ENCODE measurements at regions not wholly inside any gene's neighbourhood (a gene's known extent, or its start where the extent isn't known, plus 50 kb on each side); places are given as distances from the start of the nearest gene placed in this dataset.
"Not testable (repeated sequence)": the region's sequence is repeated elsewhere in the genome, so short reads cannot be mapped to it uniquely, and the experiment has no call there.

GRCh38 chr1:102529446-102529845, 532.7 kb upstream of the OLFM3 start:
- H3K36me3 ChIP-seq, result no peaks in the 10 kb centered on the region
- WGBS, 2 donors, result 55 to 64% methylated on average over 1 of the region's 1 CpG
- no peak for TF ChIP-seq POLR2A (IDR thresholded peaks at IDR 0.05)
- TF ChIP-seq CTCF (IDR thresholded peaks at IDR 0.05), result no peak
- intact Hi-C loops (cut with DNase I), result no loop called here
- no peaks in the 10 kb centered on the region for H3K4me1 ChIP-seq
- no peak overlapping the region for H3K27ac ChIP-seq
- no peaks in the 10 kb centered on the region for H3K27me3 ChIP-seq
- no peak overlapping the region for H3K4me3 ChIP-seq
- H3K9me3 ChIP-seq, result no peaks in the 10 kb centered on the region
- DNase-seq, result no peak

GRCh38 chr1:102500758-102501157, 504.0 kb upstream of the OLFM3 start:
- Histone ChIP-seq H3K27me3 (no peaks in the 10 kb centered on the region), H3K36me3 (no peaks in the 10 kb centered on the region), H3K4me1 (no peaks in the 10 kb centered on the region), H3K27ac (no peak overlapping the region), H3K4me3 (no peak overlapping the region), H3K9me3 (peaks cover 0 to 11% (median 0%) of the 10 kb centered on the region in 3 donors)
- no peak for DNase-seq
- intact Hi-C loops (cut with DNase I), result no loop called here
- WGBS, 2 donors, result 46 to 59% methylated on average over 3 of the region's 3 CpGs
- TF ChIP-seq CTCF (IDR thresholded peaks at IDR 0.05) (no peak), POLR2A (IDR thresholded peaks at IDR 0.05) (no peak)

- peaks cover 0 to 11% (median 0%) of the 10 kb centered on the region in 3 donors for H3K9me3 ChIP-seq
- no peak overlapping the region for H3K4me3 ChIP-seq
- 37 to 44% methylated on average over 2 of the region's 2 CpGs for WGBS, 2 donors
- no peaks in the 10 kb centered on the region for H3K27me3 ChIP-seq
- H3K4me1 ChIP-seq, result no peaks in the 10 kb centered on the region
- H3K27ac ChIP-seq, result no peak overlapping the region
- no peaks in the 10 kb centered on the region for H3K36me3 ChIP-seq
- no peak for DNase-seq
- intact Hi-C loops (cut with DNase I), result no loop called here
- no peak for TF ChIP-seq CTCF (IDR thresholded peaks at IDR 0.05)
- TF ChIP-seq POLR2A (IDR thresholded peaks at IDR 0.05), result no peak
Observed at GRCh38 chr1:102498929-102499328, 502.2 kb upstream of the OLFM3 start.

GRCh38 chr1:102497810-102498209, 501.1 kb upstream of the OLFM3 start:
- H3K4me1 ChIP-seq; H3K27ac ChIP-seq; intact Hi-C loops (cut with DNase I); H3K27me3 ChIP-seq; H3K36me3 ChIP-seq; DNase-seq; H3K4me3 ChIP-seq: not testable (repeated sequence)
- peaks cover 0 to 11% (median 0%) of the 10 kb centered on the region in 3 donors for H3K9me3 ChIP-seq
- 76 to 85% methylated on average over 3 of the region's 3 CpGs for WGBS, 2 donors

- WGBS, 2 donors, result 31 to 55% methylated on average over 1 of the region's 1 CpG
- H3K4me3 ChIP-seq, result no peak overlapping the region
- H3K27ac ChIP-seq, result no peak overlapping the region
- TF ChIP-seq CTCF (IDR thresholded peaks at IDR 0.05) (no peak), POLR2A (IDR thresholded peaks at IDR 0.05) (no peak)
- no peaks in the 10 kb centered on the region for H3K36me3 ChIP-seq
- H3K4me1 ChIP-seq, result no peaks in the 10 kb centered on the region
- intact Hi-C loops (cut with DNase I), result no loop called here
- no peaks in the 10 kb centered on the region for H3K9me3 ChIP-seq
- H3K27me3 ChIP-seq, result no peaks in the 10 kb centered on the region
- no peak for DNase-seq
Observed at GRCh38 chr1:102472520-102472919, 475.8 kb upstream of the OLFM3 start.

GRCh38 chr1:102470767-102471166, 474.0 kb upstream of the OLFM3 start:
- no peaks in the 10 kb centered on the region for H3K4me1 ChIP-seq
- TF ChIP-seq CTCF (IDR thresholded peaks at IDR 0.05), result no peak
- TF ChIP-seq POLR2A (IDR thresholded peaks at IDR 0.05), result no peak
- H3K27me3 ChIP-seq, result no peaks in the 10 kb centered on the region
- no peaks in the 10 kb centered on the region for H3K36me3 ChIP-seq
- H3K4me3 ChIP-seq, result no peak overlapping the region
- WGBS, 2 donors, result 71 to 76% methylated on average over 1 to 2 of the region's 2 CpGs
- no peaks in the 10 kb centered on the region for H3K9me3 ChIP-seq
- no peak overlapping the region for H3K27ac ChIP-seq
- no peak for DNase-seq
- intact Hi-C loops (cut with DNase I), result no loop called here
